HG02885 (cell line): ENCODE measurements at regions not wholly inside any gene's neighbourhood (a gene's known extent, or its start where the extent isn't known, plus 50 kb on each side); places are given as distances from the start of the nearest gene placed in this dataset.

Experiments used
- ATAC-seq: cut with Tn5 transposase; IDR thresholded peaks from one replicate; pipeline ENCODE4 v1.9.1; 2021; ENCODE audit warnings: mild to moderate bottlenecking; ENCODE audit not compliant: unreplicated experiment, poor library complexity

DNA sequence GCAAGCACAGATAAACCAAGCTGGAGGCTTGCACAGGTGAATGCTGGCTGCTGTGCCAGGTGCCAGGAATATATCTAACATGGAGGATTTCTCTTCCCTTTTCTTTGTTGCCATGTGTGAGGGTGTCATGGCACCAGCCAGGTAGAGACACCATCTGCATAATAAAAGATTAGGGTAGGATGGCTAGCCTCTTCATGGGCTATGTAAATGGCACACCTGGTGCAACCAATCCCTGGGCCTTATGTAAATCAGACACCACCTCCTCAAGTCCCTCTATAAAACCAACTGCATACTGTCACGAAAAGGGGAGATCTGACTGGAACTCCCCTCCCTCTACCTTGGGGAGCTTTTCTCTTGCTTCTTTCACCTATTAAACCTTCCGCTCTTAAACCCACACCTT lies 322.5 kb upstream of the POM121L12 start:
- no peak for ATAC-seq

- ATAC-seq, result no peak
Observed at GRCh38 chr7:52711951-52712350, 323.5 kb upstream of the POM121L12 start.

DNA sequence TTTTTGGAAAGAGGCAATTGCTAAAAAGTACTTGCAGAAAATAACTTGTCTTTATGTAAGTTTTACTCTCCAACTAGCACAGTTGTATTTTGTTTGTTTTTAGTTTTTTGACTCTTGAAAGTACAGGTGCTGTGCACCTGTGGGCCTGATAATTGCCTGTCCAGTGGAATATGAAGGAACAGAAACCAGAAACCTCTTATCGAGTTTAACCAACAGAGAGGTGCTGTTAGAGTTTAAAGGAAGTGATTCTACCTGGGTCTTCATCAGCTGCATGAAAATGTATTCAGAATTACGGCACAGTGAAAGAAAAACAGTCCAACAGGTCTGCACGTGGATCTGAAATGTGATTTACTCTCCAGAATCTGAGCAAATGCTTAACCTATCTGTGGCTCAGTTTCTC lies 326.6 kb upstream of the POM121L12 start:
- ATAC-seq, result no peak

DNA sequence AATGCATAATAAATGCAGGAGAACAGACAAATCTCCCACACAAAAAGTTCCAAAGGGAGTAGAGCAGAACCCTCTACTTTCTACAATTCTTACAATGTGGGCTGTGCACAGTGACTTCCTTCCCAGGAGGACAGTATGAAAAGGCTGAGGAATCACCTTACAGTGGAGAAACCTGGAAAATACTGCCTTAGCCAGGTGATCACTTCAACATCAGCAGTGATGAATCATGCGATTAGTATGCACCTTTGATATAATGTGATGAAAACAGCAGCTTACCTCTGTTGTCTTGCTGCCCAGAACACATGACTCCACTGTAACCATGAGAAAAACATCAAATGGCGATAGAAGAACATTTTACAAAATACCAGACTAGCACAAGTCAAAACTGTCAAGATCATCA lies 329.7 kb upstream of the POM121L12 start:
- no peak for ATAC-seq

DNA sequence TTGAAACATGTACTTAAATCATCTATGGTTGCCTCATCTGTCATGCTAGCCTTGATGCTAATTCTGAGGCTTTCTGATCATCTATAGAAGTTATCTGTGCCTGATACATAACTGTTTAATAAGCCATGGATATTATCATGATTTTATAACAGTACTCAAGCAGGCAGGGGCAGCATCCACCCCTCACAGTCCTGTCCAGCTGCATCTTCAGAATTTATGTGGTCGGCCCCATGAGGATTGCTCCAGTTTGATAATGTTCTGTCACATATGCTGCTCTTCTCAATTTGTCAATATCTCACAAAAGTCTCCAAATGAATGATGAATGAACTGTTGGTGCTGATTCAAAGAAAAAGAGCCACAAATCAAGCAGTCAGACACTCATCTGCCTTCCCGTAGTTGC lies 335.1 kb upstream of the POM121L12 start:
- ATAC-seq, result no peak

- no peak for ATAC-seq
Observed at GRCh38 chr7:52695973-52696595, 339.3 kb upstream of the POM121L12 start.

DNA sequence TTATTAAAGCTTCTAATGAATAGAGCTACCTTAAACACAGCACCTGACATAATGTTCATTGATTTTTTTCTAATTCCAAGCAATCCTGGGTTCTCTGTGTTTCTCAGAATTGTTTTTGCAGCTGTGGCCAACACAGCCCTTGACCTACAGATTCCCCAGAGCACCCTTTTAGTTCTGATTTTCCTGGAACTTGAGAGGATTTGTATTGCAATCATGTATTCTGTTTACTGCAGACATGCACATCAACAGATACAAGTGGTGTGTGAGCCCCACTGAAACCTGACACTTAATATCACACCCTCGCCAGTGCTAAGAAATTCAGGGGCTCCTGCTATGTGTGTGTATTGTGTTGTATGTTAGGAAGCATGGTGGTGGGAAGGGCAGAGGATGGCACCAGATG lies 344.2 kb upstream of the POM121L12 start:
- no peak for ATAC-seq

- no peak for ATAC-seq
Observed at GRCh38 chr7:52689912-52690311, 345.5 kb upstream of the POM121L12 start.

- no peak for ATAC-seq
Observed at GRCh38 chr7:52685333-52685732, 350.1 kb upstream of the POM121L12 start.

DNA sequence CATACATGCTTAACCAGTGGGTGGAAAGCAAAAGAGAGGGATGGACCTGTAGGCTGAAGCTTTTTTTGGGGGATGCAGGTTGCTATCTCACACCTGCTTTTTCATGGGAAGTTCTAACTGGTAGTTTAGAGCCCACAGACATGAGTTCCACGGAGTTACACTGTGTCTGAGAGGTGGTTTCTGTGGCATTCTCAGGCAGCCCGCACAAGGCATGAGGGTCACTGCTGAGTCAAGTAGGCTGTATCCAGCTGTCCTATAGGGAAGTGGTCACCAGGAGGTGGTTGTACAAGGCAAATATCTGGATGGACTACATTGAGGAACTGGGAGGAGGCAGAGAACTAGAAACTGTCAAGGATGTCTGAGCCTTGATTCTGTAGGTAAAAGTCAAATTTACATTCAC lies 351.0 kb upstream of the POM121L12 start:
- ATAC-seq, result no peak

DNA sequence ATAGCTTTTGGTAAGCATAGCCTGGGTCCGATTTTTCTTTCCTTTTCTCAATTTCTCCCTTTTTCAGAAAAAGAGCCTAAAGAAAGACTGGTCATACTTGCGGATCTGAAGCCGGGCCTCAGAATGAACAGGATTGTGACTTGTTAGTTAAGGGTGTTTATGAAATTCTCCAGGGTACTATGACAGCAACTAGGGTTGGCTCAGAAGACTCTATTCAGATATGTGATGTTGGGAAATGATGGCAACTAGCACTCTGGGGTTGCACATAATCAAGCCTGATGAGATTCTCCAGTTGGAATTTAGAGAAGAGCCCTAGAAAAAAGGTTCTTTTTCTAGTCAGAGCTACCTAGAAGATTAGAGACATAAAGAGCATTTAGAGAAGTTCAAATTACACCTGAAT lies 352.4 kb upstream of the POM121L12 start:
- no peak for ATAC-seq

GRCh38 chr7:52670608-52671225 lies 364.7 kb upstream of the POM121L12 start:
- no peak for ATAC-seq

GRCh38 chr7:52669031-52669430 lies 366.4 kb upstream of the POM121L12 start:
- no peak for ATAC-seq

- no peak for ATAC-seq
Observed at GRCh38 chr7:52668435-52668834, 367.0 kb upstream of the POM121L12 start.

GRCh38 chr7:52659178-52659577 lies 376.3 kb upstream of the POM121L12 start:
- ATAC-seq, result no peak

DNA sequence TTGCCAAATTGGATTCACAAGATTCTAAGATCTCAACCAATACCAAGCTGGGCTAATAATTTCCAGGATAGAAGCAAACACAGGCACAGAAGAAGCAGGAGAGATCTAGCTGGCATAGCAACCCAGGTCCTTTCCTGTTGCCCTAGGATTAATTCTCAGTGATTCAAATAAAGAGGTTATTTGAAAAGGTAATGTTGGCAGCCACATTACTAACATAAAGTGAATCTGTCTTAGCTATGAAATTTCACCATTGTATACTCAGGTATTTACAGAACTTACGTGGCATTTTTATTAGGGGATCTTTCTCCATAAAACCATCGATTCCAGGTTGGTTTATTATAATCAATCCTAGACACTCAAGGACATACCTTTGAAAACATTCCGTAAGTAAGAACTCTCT lies 379.3 kb upstream of the POM121L12 start:
- ATAC-seq, result no peak

GRCh38 chr7:52652621-52653020 lies 382.8 kb upstream of the POM121L12 start:
- no peak for ATAC-seq

- ATAC-seq, result no peak
Observed at GRCh38 chr7:52648872-52649271, 386.6 kb upstream of the POM121L12 start.

- ATAC-seq, result no peak
Observed at GRCh38 chr7:52647046-52647445, 388.4 kb upstream of the POM121L12 start.

DNA sequence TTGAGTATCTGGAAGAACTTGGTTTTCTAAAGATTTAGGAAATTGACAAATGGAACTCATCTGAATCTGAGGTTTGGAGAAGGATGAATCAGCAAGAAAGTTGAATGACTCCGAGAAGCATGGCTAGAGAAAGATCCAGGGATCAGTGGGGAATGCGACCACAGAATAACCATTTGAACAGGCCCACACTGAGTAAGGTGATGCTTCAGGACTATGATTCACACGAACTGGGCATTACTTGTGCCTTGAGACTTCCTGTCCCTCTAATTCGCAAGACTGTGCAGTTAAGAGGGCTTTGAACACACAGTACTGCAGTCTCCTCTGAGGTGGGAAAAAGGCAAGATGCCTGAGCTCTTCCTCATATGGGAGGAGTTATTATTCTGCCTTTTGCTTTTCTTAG lies 395.5 kb upstream of the POM121L12 start:
- ATAC-seq, result no peak

- no peak for ATAC-seq
Observed at GRCh38 chr7:52639126-52639525, 396.3 kb upstream of the POM121L12 start.

DNA sequence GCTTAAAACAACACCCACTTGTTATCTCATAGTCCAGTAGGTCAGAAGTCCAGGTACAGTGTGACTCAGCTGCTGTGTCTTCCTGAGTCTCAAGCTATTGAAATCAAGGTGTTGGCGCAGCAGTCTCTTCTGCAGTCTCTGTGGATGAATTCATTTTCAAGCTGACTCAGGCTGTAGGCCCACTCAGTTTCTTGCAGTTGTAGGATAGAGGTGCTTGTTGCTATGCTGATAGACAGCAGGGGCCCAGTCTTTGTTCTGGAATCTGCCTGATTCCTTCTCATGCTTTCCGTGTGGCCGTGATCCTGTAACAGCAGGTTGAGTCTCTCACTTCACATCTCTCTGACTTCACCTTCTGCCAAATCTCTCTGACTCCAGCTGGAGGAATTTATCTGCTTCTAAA lies 400.4 kb upstream of the POM121L12 start:
- no peak for ATAC-seq
